EL (cell line): ENCODE measurements at regions not wholly inside any gene's neighbourhood (a gene's known extent, or its start where the extent isn't known, plus 50 kb on each side); places are given as distances from the start of the nearest gene placed in this dataset.
"Not testable (repeated sequence)": the region's sequence is repeated elsewhere in the genome, so short reads cannot be mapped to it uniquely, and the experiment has no call there.

Experiments
- DNase-seq: peaks from one replicate; pipeline ENCODE4 v3.0.0-alpha.2; 2016

DNA sequence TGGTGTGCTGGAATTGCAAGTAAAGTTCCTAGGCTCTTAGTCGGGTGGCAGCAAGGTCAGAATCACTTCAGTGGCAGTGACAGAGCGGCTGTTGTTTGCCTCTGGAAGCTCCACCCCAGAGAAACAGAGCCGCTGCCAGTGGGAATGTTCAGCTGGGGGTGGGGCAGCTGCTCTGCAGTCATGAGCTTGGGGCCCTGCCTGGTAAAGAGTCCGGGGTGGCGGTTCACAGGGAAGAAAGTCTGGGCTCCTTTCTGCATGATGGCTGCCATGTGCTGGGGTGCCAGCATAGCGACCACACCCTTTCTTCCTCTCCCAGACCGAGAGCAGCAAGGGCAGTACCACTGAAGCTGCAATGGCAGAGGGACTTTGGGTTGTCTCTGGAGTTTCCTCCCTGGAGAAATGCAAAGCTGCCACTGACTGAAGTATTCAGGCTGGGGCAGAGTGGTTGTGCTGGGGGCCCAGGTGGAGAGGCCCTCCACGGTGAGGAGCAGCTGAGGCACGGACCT, 108.8 kb upstream of the CENPE start:
- DNase-seq, result no peak

DNA sequence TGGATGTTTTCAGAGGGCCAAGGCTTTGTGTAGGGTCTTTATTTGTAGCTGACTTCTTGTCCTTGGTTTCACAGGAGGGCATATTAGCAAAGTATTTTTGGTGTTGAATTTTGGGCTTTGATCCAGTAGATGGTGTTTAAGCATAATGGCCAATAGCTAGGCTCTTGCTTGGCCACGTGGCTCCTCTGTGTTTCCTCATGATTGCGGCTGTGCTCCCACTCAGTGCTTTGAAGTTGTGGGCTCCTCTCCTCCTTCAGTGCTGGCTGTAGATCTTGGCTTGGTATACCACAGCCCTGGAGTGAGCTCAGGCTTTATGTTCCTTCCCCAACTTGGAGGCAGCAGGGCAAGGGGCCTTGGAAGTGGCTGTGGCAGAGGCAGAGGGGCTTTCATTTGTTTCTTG, 107.2 kb upstream of the CENPE start:
- no peak for DNase-seq

DNA sequence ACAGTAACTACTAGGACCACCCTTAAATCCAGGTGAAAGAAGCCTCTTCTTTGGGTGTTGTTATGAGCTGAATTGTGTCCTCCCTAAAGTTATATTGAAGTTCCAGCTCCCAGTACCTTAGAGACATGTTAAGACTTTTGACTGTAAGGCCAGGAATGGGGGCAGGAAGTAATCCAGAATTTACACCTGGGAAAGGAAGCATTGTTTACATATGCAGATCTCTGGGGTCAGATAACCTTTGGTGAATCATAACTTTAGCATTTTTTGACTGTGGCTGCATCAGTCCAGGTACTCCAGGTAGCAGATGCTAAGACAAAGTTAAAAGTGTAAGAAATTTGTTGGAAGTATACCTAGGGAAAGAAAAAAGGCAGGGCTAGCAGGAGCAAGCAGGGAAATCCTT, 104.9 kb upstream of the CENPE start:
- no peak for DNase-seq

DNA sequence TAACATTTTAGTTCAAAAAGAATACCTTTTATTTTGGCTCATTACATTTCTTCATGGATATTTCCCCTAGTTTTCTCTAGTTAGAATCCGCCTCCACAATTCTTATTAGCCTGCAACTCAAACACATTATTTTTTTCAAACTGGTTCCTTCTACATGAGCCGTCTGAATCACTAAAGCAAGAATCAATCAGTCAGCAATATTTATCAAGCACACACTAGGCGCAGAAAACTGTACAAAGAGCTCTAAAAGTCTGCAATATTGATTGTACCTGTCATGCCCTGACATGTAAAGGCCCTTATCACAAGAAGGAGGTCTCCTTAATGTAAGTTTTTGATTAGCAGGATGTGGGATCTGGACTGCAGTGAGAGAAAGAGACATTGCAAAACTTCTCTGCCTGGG, 94.8 kb upstream of the CENPE start:
- DNase-seq, result no peak

DNA sequence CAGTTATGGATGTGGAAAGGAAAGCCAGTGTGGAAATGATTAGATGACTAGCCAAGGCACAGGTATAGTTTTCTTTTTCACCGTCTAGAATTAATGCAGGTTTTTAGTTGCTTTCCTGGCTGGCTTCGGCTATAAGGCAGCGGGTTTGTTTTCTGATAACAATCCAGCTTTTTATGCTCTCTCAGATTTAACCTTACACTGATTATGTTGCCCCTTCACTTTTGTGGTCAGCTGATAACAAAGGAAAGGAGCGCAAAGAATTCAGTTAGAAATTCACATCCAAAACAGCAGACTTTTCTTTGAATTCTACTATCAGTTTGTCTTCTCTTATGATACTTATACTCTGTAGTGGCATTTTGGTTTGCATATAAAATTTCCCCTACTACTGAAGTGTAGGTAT, 94.2 kb upstream of the CENPE start:
- no peak for DNase-seq

DNA sequence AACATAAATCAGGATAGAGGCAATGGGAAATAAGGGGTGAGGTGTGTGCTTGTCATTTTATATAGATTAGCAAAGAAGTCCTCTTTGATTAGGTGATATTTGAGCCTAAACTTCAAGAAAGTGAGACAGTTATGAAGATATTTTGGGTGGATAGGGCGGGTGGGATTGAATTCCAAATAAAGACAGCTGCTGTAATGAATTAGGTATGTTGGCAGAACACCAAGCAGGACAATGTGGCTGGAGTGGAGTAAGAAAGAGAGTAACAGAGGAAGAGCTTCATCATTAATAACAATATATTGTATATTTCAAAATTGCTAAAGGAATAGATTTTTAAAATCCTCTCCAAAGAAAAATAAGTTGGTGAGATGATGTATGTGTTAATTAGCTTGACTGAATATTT, 91.0 kb upstream of the CENPE start:
- no peak for DNase-seq

DNA sequence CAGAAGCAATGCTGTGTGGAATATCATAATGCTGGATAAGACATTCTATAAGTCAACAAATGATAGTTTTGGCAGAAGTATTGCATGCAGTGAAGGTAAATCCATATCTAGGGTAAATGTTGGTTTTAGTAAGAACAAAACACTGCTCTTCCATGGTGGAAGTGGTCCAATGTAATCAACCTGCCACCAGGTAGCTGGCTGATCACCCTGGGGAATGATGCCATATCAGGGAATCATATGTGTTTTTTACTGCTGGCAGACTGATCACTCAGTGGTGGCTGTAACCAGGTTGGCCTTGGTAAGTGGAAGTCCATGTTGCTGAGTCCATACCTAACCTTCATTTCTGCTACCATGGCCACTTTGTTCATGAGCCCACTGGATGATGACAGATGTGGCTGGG, 74.0 kb upstream of the CENPE start:
- no peak for DNase-seq

DNA sequence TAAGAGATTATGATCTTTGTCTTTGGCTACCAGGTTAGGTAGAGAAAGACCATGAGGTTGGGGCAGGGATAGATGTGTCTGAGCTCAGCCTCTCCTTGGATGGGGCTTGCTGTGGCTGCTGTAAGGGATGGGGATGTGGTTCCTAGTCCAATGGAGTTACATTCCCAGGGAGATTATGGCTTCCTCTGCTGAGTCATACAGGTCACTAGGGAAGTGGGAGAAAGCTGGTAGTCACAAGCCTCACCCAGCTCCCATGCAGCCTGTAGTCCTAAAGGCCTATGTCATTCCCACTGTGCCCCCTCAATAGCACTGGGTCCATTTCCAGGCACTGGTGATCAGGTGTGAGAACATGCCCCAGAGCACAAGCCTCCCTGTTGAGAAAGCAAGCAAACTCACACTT, 70.6 kb upstream of the CENPE start:
- DNase-seq, result no peak

DNA sequence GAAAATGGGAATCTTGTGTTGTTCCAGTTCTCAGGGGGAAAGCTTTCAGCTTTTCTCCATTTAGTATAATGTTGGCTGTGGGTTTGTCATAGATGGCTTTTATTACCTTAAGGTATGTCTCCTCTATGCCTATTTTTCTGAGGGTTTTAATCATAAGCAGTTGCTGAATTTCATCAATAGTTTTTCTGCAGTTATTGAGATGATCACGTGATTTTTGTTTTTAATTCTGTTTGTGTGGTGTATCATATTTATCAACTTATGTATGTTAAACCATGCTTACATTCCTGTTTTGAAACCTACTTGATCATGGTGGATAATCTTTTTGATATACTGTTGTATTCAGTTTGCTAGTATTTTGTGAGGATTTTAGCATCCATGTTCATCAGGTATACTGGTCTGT, 66.8 kb upstream of the CENPE start:
- DNase-seq, result no peak

DNA sequence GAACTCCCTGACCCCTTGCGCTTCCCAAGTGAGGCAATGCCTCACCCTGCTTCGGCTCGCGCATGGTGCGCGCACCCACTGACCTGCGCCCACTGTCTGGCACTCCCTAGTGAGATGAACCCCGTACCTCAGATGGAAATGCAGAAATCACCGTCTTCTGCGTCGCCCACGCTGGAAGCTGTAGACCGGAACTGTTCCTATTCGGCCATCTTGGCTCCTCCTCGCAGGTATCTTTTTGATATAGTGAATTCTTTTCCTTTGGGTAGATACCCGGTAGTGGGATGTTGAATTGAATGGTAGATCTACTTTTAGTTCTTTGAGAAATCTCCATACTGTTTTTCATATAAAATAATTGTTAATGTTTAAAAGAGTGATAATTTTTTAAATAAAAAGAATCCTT, 57.9 kb upstream of the CENPE start:
- not testable (repeated sequence) for DNase-seq
